Endodermal cell (in vitro differentiated cells): ENCODE measurements at regions not wholly inside any gene's neighbourhood (a gene's known extent, or its start where the extent isn't known, plus 50 kb on each side); places are given as distances from the start of the nearest gene placed in this dataset.

Experiments
- DNase-seq: peaks from one replicate; pipeline ENCODE4 v3.0.0-alpha.2; 2017
- H3K27ac ChIP-seq: 2 replicates; pipeline ENCODE4 v1.5.1; 2013; ENCODE audit warnings: mild to moderate bottlenecking, low read depth, low read length, moderate library complexity
- H3K27me3 ChIP-seq: 2 replicates; pipeline ENCODE4 v1.6.1; 2013; ENCODE audit warnings: mild to moderate bottlenecking, low read length, moderate library complexity; ENCODE audit not compliant: insufficient read depth, control insufficient read depth, poor library complexity, severe bottlenecking
- H3K36me3 ChIP-seq: 2 replicates; pipeline ENCODE4 v1.7.0; 2013; ENCODE audit warnings: mild to moderate bottlenecking, low read length, moderate library complexity; ENCODE audit not compliant: control insufficient read depth, insufficient read depth
- H3K4me1 ChIP-seq: one replicate; pipeline ENCODE4 v1.7.0; 2013; ENCODE audit warnings: low read length; ENCODE audit not compliant: control insufficient read depth, insufficient read depth
- H3K4me3 ChIP-seq: 2 replicates; pipeline ENCODE4 v1.5.1; 2013; ENCODE audit warnings: mild to moderate bottlenecking, low read length, moderate library complexity
- H3K9ac ChIP-seq: 2 replicates; pipeline ENCODE4 v1.6.1; 2013; ENCODE audit warnings: mild to moderate bottlenecking, low read length, moderate library complexity; ENCODE audit not compliant: poor library complexity, severe bottlenecking; ENCODE audit errors: extremely low read depth
- H3K9me3 ChIP-seq: 2 replicates; pipeline ENCODE4 v1.6.1; 2013; ENCODE audit warnings: mild to moderate bottlenecking, low read length, moderate library complexity; ENCODE audit not compliant: control insufficient read depth
- H3K27ac Mint-ChIP-seq: 2 replicates; pipeline ENCODE4 v1.8.0; 2020; ENCODE audit warnings: mixed read lengths
- H3K27me3 Mint-ChIP-seq: 2 replicates; pipeline ENCODE4 v1.8.0; 2021; ENCODE audit warnings: mild to moderate bottlenecking, mixed read lengths; ENCODE audit not compliant: insufficient read depth
- H3K36me3 Mint-ChIP-seq: 2 replicates; pipeline ENCODE4 v1.8.0; 2020; ENCODE audit warnings: low read depth, mixed read lengths
- H3K4me1 Mint-ChIP-seq: 2 replicates; pipeline ENCODE4 v1.8.0; 2020; ENCODE audit warnings: mixed read lengths
- H3K4me3 Mint-ChIP-seq: 2 replicates; pipeline ENCODE4 v1.8.0; 2020; ENCODE audit warnings: mild to moderate bottlenecking, moderate library complexity, mixed read lengths
- H3K9me3 Mint-ChIP-seq: 2 replicates; pipeline ENCODE4 v1.8.0; 2020; ENCODE audit warnings: mild to moderate bottlenecking, mixed read lengths
- CTCF ChIP-seq: fragments of 200-600 bp; sonication (generic); conservative IDR thresholded peaks from 2 replicates; pipeline ENCODE4 v1.5.0; 2021; ENCODE audit warnings: antibody characterized with exemption, mild to moderate bottlenecking
- WGBS, 2 experiments: methylation state at CpG; one replicate each; pipeline versions ENCODE4 v1.1.5 to v1.1.7; 2013; ENCODE audit warnings: missing lambda C conversion rate in 2 of 2, mixed read lengths in 1 of 2; ENCODE audit not compliant: insufficient coverage in 1 of 2, insufficient read length in 1 of 2; 5-methylcytosine and 5-hydroxymethylcytosine counted together

- Mint-ChIP-seq H3K36me3 (no peaks in the 10 kb centered on the region), H3K27me3 (no peaks in the 10 kb centered on the region), H3K4me3 (no peak overlapping the region), H3K9me3 (no peaks in the 10 kb centered on the region), H3K27ac (no peak overlapping the region), H3K4me1 (peaks cover 5% of the 10 kb centered on the region)
- Histone ChIP-seq H3K27ac (no peak overlapping the region), H3K4me1 (peaks cover 4% of the 10 kb centered on the region), H3K27me3 (no peaks in the 10 kb centered on the region), H3K9ac (no peak overlapping the region), H3K36me3 (no peaks in the 10 kb centered on the region), H3K4me3 (no peak overlapping the region), H3K9me3 (no peaks in the 10 kb centered on the region)
- no peak for DNase-seq
- TF ChIP-seq CTCF: no peak
- WGBS, 2 experiments: 77% methylated on average over 2 of the region's 2 CpGs; no CpG with 5 or more reads in 1 of the 2 experiments
These were observed 128.3 kb upstream of the SPATA13 start for GRCh38 chr13:24032252-24032651.

GRCh38 chr13:24032674-24033073, 127.8 kb upstream of the SPATA13 start:
- no peaks in the 10 kb centered on the region for H3K27me3 Mint-ChIP-seq
- H3K4me1 Mint-ChIP-seq: peaks cover 5% of the 10 kb centered on the region
- H3K27me3 ChIP-seq: no peaks in the 10 kb centered on the region
- no peak overlapping the region for H3K9ac ChIP-seq
- H3K9me3 ChIP-seq: no peaks in the 10 kb centered on the region
- no peak for DNase-seq
- H3K4me3 ChIP-seq: no peak overlapping the region
- no peak for TF ChIP-seq CTCF
- peaks cover 4% of the 10 kb centered on the region for H3K4me1 ChIP-seq
- H3K9me3 Mint-ChIP-seq: no peaks in the 10 kb centered on the region
- no peak overlapping the region for H3K27ac ChIP-seq
- WGBS, 2 experiments: 88% methylated on average over 2 of the region's 2 CpGs; no CpG with 5 or more reads in 1 of the 2 experiments
- no peak overlapping the region for H3K4me3 Mint-ChIP-seq
- no peaks in the 10 kb centered on the region for H3K36me3 Mint-ChIP-seq
- H3K27ac Mint-ChIP-seq: no peak overlapping the region
- no peaks in the 10 kb centered on the region for H3K36me3 ChIP-seq

- H3K9ac ChIP-seq: no peak overlapping the region
- WGBS, 2 experiments: 87 to 90% methylated on average over 8 to 11 of the region's 11 CpGs
- no peak for DNase-seq
- H3K9me3 ChIP-seq: no peaks in the 10 kb centered on the region
- Mint-ChIP-seq H3K4me1 (peaks cover 11% of the 10 kb centered on the region), H3K27ac (no peak overlapping the region), H3K36me3 (no peaks in the 10 kb centered on the region), H3K27me3 (no peaks in the 10 kb centered on the region), H3K9me3 (no peaks in the 10 kb centered on the region), H3K4me3 (no peak overlapping the region)
- H3K27ac ChIP-seq: no peak overlapping the region
- H3K4me3 ChIP-seq: no peak overlapping the region
- H3K27me3 ChIP-seq: no peaks in the 10 kb centered on the region
- H3K36me3 ChIP-seq: no peaks in the 10 kb centered on the region
- no peak for TF ChIP-seq CTCF
- peaks cover 4% of the 10 kb centered on the region for H3K4me1 ChIP-seq
These were observed 126.8 kb upstream of the SPATA13 start for GRCh38 chr13:24033527-24034302.
